Sigmoid colon (tissue), 4 donors: ENCODE measurements at regions not wholly inside any gene's neighbourhood (a gene's known extent, or its start where the extent isn't known, plus 50 kb on each side); places are given as distances from the start of the nearest gene placed in this dataset.
"Not testable (repeated sequence)": the region's sequence is repeated elsewhere in the genome, so short reads cannot be mapped to it uniquely, and the experiment has no call there.

Source experiments
- CTCF ChIP-seq, 4 experiments: fragments of 450-650 bp in 3 of 4; fragments of 200-600 bp in 1 of 4; IDR thresholded peaks; one replicate each; pipeline ENCODE4 v1.5.1; 2016 to 2019; ENCODE audit warnings: antibody characterized with exemption in 4 of 4, mild to moderate bottlenecking in 3 of 4, moderate library complexity in 2 of 4
- EP300 ChIP-seq, 4 donors: sonication (generic); formaldehyde crosslinking; IDR thresholded peaks; one replicate each; pipeline ENCODE4 v1.6.1; 2017; ENCODE audit warnings: antibody characterized with exemption in 4 of 4
- POLR2A ChIP-seq, 2 donors: fragments of 450-650 bp; IDR thresholded peaks; one replicate each; pipeline ENCODE4 v1.6.1; 2016; ENCODE audit warnings: antibody characterized with exemption in 2 of 2, mild to moderate bottlenecking in 2 of 2, moderate library complexity in 2 of 2
- POLR2AphosphoS5 ChIP-seq, 4 donors: sonication (generic); formaldehyde crosslinking; IDR thresholded peaks; one replicate each; pipeline ENCODE4 v1.6.1; 2017; ENCODE audit warnings: antibody characterized with exemption in 4 of 4

DNA sequence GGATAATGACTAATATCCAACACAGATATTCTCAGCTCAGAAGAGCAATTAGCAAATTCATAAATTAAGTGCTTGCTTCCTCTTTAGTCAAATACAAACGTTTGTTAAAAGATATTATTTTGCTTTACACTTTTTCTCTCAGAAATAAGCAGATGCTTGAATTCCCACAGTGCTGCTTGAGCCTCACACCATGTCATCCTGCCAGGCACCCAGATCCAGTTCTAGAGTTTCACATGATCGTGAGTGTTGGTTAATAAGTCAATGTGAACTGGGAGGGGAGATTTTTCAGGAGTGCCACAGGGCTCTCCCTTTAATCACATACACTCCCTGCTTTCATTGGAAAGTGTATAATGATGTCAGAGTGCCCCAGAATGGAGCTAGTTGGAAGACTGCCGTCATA, 352.0 kb downstream of the OR4F29 start:
- not testable (repeated sequence) for TF ChIP-seq CTCF, POLR2A, POLR2AphosphoS5, EP300 (IDR thresholded peaks at IDR 0.05)
